Stimulated activated CD4-positive, alpha-beta T cell treated with anti-CD3 and anti-CD28 coated beads, Interleukin-2, amount 100 ng/mL, for 48 hours (primary cell): ENCODE measurements at regions not wholly inside any gene's neighbourhood (a gene's known extent, or its start where the extent isn't known, plus 50 kb on each side); places are given as distances from the start of the nearest gene placed in this dataset.
"Not testable (repeated sequence)": the region's sequence is repeated elsewhere in the genome, so short reads cannot be mapped to it uniquely, and the experiment has no call there.

Experiments
- DNase-seq, 2 donors: peaks; one replicate each; pipeline ENCODE4 v3.0.0-alpha.2; 2020

DNA sequence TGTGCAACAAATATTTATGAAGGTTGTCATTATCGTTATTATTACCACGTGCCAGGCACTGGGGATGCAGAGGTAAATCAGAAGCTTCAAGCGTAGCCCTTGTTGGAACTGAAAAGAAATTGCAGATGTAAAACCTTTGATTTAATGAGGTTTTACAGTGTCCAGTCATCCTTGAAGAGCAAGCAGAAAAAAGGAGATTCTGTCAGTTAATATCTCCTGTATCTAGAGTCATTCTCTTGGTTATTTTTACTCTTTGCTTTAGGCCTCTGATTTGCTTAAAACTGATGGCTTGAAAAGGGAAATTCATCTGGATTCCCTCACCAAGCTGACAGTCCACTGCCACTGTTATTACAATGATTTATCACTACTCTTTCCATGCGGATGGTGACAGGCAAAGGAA lies 179.3 kb downstream of the GALC start:
- DNase-seq, result no peak

DNA sequence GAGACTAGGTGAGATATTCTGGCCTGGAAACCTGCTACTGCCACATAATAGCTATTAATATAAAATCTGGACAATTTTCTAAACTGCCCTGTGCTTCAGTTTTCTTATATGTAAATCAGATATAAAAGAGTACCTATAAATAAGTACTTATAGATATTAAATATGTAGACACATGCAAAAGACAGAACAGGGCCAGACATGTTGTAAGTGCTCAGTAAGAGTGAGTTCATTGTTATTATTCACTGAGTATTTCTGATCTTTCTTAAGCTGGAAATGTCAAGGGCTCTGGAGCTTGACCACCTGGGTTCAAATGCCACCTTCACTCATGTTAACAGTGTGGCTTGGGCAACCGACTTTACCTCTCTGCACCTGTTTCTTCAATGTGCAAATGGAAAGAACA lies 179.8 kb downstream of the GALC start:
- DNase-seq, result no peak

DNA sequence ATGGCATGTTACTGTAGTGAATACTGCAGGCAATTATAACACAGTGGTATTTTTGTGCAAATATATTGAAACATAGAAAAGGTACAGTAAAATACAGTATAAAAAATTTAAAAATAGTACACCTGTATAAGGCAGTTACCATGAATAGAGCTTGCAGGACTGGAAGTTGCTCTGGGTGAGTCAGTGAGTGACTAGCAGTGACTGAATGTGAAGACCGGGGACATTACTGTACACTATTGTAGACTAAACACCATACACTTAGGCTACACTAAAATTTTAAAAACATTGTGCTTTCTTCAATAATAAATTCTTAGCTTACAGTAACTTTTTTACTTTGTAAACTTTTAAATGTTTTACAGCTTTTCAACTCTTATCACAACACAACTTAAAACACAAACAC lies 181.7 kb downstream of the GALC start:
- DNase-seq, result no peak

DNA sequence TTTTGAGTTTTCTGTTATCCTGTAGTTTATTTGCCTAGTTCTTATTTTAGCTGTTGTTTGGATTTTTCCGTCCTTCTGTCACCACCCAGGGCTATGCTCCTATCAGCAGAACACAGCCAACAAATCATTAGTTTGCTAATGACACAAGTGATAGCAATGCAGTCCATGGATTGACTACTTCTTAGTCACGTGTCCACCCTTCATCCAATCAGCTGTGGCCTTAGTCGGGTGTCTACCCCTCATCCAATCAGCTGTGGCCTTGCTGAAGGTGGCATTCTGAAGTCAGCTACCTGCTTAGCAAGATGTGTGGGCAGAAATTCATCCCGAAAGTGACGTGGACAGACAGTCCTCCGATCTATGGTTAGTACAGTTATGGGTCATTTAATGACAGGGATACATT lies 182.3 kb downstream of the GALC start:
- no peak for DNase-seq

DNA sequence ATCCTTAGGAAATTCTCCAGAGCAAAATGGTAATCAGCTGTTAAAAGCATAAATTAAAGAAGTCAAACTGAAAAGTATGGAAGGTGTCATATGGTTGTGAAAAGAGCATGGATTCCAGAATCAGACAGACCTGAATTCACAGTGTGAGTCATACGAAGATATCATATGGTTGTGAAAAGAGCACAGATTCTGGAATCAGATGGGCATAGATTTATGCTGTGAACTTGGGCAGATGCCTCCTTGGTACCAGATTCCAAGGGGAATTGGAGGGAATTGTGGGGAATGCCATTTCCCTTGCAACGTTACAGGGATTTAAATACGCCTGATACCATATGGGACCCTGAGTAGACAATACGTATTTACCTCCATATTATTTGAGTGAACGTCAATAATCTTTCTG lies 183.7 kb downstream of the GALC start:
- no peak for DNase-seq

- peak; percentile 43 to 69 for DNase-seq
These were observed 187.7 kb downstream of the GALC start for GRCh38 chr14:87805315-87805723.

GRCh38 chr14:87800216-87800615 lies 192.8 kb downstream of the GALC start:
- no peak for DNase-seq

GRCh38 chr14:87799400-87799799 lies 193.6 kb downstream of the GALC start:
- DNase-seq, result no peak

- no peak for DNase-seq
These were observed 196.0 kb downstream of the GALC start for GRCh38 chr14:87797001-87797400.

GRCh38 chr14:87794561-87794960 lies 198.4 kb downstream of the GALC start:
- DNase-seq, result no peak

DNA sequence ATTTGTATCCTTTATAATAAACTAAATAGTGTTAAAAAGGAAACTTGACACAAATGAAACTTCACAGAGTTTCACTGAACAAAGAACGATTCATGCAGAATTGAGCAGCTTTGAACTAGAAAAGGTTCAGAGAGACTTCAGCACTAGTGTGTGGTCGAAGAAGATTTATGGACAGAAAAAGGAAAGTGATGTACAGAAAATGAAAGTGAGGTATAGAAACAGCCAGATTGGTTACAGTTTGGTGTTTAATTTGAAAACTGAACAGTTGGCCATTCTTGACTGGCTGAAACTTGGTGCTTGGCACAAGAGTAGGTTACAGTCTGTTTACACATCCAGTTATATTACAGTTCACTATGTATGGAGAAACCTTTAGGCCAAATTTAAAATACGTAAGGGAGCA lies 207.1 kb downstream of the GALC start:
- DNase-seq, result no peak

- DNase-seq, result no peak
These were observed 208.6 kb downstream of the GALC start for GRCh38 chr14:87784386-87784785.

DNA sequence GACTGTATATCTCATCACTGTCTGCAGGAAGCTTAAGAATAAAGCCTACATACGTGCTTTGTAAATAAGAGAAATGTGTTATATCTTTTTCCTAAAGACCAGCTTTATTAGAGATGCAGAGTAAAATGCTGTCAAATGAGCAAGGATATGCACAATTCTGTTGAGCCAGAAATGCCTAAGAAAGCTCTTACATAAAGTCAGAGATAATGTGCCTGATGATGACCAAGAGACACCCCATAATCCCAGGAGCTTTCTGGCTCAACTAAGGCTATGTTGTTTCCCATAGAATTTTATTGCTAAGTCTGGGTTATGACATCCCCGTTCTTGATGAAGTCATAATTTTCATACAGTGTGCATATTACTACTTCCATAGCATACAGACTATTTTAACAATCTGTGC lies 209.9 kb downstream of the GALC start:
- no peak for DNase-seq

DNA sequence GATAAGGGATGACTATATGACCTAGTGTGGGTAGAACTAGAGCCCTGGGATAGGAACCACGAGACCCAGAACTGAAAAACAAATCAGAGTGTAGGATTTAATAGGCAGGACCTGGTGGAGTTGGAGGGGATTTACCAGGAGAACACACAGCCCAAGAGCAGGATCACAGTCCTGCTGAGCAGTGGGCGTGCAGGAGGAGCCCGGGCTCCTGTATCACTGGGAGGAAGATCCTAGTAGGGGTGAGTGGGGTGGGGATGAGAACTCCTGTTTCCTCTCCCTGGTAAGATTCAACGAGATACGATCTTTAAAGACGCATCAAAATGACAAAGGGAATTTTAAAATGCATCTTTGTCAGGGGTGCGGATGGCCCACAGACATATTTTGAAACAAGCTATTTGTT lies 220.1 kb downstream of the GALC start:
- no peak for DNase-seq

- no peak for DNase-seq
These were observed 225.4 kb downstream of the GALC start for GRCh38 chr14:87767567-87767901.

- no peak for DNase-seq
These were observed 234.1 kb downstream of the GALC start for GRCh38 chr14:87758876-87759275.

DNA sequence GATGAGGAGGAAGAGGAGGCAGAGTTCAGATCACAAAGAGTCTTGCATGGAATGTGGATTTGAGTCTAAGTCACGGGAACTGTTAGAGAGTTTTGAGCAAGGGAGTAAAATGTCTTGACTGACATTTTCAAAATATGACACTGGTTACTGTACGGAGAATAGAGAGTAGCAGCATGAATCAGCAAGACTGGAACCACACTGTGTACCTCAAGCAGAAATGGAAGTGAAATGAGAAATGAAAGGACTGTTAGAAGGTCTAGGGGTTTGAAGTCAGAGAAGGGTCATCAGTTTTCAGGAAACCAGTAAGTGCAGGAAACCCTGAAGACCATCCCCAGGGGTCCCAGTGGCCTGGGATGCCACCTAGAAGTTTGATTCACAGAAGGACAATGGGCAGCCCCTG lies 236.3 kb downstream of the GALC start:
- no peak for DNase-seq

DNA sequence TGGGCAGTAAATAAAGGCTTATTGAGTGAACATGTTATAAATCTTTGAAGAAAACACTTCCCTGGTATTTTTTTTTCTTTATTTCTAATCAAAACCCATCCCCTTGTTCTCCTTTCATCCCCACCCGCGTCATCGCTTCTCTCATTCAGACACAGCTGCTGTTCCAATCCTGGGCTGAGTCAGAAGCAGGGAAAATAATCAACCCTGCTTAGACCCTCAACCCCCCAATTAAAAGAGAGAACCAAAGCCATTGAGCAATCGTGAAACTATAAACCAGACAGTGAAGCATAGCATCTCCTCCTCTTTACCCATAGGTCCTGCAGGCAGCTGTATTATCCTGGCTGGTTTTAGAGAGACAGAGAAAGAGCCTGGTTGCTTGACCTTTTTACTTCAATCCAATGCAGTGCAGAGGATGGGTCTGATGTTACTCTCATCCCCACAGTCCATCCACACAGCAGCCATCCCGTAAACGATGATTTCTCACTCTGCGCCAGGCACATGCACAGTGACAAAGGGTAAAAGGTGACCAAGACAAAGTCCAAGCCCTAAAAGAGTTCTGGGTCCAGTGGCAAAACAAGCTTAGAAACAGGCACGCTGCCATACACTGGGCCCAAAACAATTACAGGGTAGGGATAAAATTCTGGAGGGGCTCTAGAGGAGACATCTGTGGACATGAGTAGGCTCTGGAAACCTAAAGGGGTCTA lies 238.3 kb downstream of the GALC start:
- DNase-seq, result no peak

DNA sequence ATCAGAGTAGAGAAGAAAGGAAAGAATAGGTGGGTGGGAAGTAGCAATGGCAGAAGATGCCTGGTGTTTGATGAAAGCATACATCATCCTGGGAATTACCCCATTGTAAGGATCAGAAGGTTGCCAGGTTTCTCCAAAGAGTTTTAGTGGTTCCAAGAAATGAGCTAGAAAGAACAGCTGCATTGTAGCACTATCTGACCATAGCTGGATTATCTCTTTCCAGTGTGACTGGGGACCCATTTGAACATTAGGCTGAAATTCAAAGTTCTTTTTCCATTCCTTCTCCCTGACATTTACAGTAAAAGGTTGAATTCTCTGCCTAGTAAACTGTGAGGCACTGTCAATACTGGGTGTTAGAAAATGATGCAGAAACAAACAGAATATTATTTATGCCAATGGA lies 244.4 kb downstream of the GALC start:
- no peak for DNase-seq

GRCh38 chr14:87745507-87746118 lies 247.4 kb downstream of the GALC start:
- peak in 1 of 2 donors; percentile 4 for DNase-seq

GRCh38 chr14:87734577-87735360 lies 258.2 kb downstream of the GALC start:
- not testable (repeated sequence) for DNase-seq

- not testable (repeated sequence) for DNase-seq
These were observed 259.9 kb downstream of the GALC start for GRCh38 chr14:87733115-87733514.

GRCh38 chr14:87732562-87732961 lies 260.4 kb downstream of the GALC start:
- no peak for DNase-seq

- DNase-seq, result no peak
These were observed 267.7 kb downstream of the GALC start for GRCh38 chr14:87725318-87725717.
